Endothelial cell of umbilical vein (primary cell): ENCODE measurements at regions not wholly inside any gene's neighbourhood (a gene's known extent, or its start where the extent isn't known, plus 50 kb on each side); places are given as distances from the start of the nearest gene placed in this dataset.

Source experiments
- CTCF ChIP-seq, 2 donors: IDR thresholded peaks; 1 replicate in 1 of 2; 2 replicates in 1 of 2; pipeline ENCODE4 v1.5.1; 2011; ENCODE audit warnings: low read length in 2 of 2, mild to moderate bottlenecking in 2 of 2, moderate library complexity in 2 of 2, control low read depth in 1 of 2, inconsistent platforms in 1 of 2, low read depth in 1 of 2; ENCODE audit not compliant: insufficient read depth in 1 of 2; ENCODE audit errors: extremely low read depth in 1 of 2
- POLR2AphosphoS5 ChIP-seq: IDR thresholded peaks from 2 replicates; pipeline ENCODE4 v1.6.1; 2012; ENCODE audit warnings: low read depth, mild to moderate bottlenecking, control low read depth, low read length, moderate library complexity; ENCODE audit not compliant: insufficient read depth

- TF ChIP-seq CTCF (IDR thresholded peaks at IDR 0.05; ENCODE audit: extremely low read depth in 1 of 2, insufficient read depth in 1 of 2, low read depth in 1 of 2, low read length in 2 of 2): no peak
- TF ChIP-seq POLR2AphosphoS5: no peak
These were observed 270.1 kb downstream of the PTTG2 start for GRCh38 chr4:38230121-38230801.
